ENCODE measurements at regions not wholly inside any gene's neighbourhood (a gene's known extent, or its start where the extent isn't known, plus 50 kb on each side); places are given as distances from the start of the nearest gene placed in this dataset.

DNA sequence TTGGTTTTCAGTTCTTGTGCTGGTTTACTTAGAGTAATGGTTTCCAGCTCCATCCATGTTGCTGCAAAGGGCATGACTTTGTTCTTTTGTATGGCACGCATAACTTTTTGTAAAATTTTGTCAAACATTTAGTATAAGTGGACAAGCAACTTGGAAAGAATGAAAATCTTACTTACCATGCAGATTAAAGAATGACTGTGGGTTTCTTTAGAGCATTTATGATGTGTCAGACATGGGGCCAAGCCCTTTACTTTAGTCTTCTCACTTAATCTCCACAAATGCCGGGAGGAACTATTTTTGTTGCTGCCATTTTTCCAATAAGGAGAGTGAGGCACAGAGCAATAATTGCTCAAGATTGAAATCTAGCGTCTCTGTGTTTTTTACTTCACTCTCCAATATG lies 652.5 kb upstream of the TBX3 start:
- TF ChIP-seq, protein P1, sequence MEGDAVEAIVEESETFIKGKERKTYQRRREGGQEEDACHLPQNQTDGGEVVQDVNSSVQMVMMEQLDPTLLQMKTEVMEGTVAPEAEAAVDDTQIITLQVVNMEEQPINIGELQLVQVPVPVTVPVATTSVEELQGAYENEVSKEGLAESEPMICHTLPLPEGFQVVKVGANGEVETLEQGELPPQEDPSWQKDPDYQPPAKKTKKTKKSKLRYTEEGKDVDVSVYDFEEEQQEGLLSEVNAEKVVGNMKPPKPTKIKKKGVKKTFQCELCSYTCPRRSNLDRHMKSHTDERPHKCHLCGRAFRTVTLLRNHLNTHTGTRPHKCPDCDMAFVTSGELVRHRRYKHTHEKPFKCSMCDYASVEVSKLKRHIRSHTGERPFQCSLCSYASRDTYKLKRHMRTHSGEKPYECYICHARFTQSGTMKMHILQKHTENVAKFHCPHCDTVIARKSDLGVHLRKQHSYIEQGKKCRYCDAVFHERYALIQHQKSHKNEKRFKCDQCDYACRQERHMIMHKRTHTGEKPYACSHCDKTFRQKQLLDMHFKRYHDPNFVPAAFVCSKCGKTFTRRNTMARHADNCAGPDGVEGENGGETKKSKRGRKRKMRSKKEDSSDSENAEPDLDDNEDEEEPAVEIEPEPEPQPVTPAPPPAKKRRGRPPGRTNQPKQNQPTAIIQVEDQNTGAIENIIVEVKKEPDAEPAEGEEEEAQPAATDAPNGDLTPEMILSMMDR (IDR thresholded peaks at IDR 0.05; ENCODE audit: extremely low read depth, missing control alignments): no peak
- no peak for DNase-seq (ENCODE audit: low spot score)

DNA sequence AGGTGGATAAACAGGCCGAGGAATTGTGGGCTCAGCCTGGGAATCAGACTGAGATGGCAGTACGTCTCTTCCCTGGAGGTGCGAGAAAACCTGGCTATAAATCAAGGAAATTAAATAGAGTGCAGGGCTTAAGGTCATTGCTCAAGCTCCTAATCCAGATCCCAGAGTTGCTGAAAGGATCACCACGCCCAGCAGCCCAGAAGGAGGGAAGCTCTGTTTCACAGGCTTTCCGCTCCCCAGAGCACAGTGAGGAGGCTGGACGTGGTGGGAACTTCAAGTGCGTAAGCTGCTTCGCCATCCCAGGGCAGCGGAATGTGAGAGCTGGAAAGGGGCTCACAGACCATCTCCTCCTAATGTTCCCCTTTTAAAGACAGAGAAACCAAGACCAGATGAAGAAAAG lies 651.6 kb upstream of the TBX3 start:
- no peak for DNase-seq (ENCODE audit: low spot score)
- TF ChIP-seq, protein P1 (IDR thresholded peaks at IDR 0.05; ENCODE audit: extremely low read depth, missing control alignments): no peak

DNA sequence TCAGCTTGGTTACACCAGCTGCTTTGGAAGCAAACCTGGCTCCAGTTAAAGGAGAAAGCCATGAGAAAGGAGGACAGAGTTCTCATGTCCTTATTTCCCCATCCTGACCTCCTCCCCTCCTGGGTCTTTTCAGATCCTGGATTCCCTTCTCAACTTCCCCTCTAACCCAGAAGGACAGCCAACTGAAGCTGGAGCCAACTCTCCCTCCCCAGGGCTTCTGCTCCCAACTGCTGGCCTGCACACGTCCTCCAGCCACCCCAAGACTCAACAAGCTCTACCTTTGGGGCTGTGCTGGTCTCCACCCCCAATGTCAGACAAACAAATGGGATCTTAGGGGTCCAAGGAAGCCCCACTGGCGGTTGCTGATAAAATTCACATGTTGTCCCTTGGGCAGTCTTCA lies 651.1 kb upstream of the TBX3 start:
- TF ChIP-seq, protein P1 (IDR thresholded peaks at IDR 0.05; ENCODE audit: extremely low read depth, missing control alignments): no peak
- DNase-seq (ENCODE audit: low spot score): no peak

DNA sequence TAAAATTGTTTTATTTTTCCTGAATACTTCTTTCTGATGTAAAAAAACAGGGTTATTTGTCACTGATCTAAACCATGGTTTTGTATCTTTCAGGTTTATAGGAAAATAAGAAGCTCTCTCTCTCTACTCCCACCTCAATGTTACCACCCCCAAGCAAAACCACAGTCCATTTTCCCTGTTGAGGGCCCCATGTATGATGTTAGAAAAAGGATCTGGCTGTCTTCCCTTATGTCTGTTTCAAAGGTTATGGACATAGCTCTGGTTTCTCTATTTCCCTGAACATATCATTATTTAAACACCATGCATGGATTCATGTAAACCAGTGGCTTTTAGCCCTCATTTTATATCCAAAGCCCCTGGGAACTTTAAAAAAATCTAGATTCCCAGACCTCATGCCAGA lies 649.0 kb upstream of the TBX3 start:
- TF ChIP-seq, protein P1 (IDR thresholded peaks at IDR 0.05; ENCODE audit: extremely low read depth, missing control alignments): no peak
- DNase-seq (ENCODE audit: low spot score): no peak

DNA sequence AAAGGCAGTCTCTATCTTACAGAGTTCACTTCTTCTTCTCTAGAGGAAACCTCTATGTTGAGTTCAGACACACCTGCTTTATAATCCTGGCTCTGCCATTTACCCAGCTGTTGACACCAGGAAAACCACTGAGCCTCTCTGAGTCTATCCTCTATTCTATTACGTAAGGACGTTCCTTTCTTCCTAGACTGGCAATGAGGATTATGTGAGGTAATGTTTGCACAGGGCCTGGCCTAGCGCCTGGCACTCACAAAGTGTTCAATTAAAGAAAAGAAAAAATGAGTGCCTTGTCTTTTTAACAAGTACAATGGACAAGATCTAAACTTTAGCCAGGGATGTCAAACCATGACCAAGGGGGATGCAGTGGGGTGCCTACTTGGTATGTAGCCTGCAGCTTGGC lies 641.9 kb upstream of the TBX3 start:
- TF ChIP-seq, protein P1 (IDR thresholded peaks at IDR 0.05; ENCODE audit: extremely low read depth, missing control alignments): no peak
- DNase-seq (ENCODE audit: low spot score): no peak

DNA sequence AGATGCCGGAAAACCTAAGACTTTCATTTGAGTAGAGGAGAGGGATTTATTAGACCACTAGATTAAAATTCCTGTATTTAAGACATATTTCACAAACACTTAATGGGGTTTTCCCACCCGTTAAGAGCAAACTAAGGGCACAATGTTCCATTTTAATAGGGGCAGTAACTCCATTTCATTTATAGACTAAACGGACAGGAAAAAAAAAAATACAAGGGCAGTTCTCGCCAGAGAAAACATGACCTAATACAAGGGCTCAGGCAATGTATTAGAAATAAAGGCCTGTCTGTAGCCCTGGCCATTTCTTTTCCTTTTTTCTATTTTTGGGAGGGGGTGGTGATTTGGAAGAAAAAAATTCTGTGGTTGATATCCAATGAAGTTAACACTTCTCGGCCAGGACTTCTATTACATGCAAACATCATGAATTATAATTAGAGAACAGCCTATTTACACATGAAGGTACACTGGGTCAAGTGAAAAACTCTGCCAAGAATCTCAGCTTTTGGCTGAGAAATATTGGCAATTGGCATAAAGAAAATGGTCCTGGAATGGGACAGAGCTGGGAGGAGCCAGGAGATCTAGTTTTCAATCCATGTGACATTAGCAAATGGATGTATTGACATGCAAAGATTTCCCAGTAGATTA lies 641.1 kb upstream of the TBX3 start:
- TF ChIP-seq, protein P1 (IDR thresholded peaks at IDR 0.05; ENCODE audit: extremely low read depth, missing control alignments): no peak
- DNase-seq (ENCODE audit: low spot score): no peak

DNA sequence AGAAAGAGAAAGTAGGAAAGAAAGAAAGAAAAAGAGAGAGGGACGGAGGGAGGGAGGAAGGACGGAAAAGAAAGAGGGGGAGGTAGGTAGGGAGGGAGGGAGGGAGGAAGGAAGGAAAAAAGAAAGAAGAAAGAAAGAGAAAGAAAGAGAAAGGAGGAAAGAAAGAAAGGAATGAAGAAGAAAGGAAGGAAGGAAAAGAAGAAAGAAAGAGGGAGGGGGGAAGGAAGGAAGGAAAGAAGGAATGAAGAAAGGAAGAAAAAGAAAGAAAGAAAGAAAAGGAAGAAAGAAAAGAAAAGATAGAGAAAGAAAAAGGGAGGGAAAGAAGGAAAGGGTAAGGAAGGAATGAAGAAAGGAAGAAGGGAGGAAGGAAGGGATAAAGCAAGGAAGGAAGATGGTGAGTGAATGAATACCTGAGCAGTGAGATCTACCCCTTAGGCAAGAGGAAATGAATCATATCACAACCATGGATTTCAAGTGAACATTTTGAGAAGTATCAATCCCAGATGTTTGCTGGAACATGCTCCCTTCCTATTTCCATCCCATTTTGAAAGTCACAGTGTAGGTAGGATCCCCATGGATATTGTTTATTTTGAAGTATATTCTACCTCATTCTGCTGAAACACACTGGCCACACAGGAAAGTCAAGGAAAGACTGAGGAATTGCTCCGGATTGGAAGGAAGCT lies 639.4 kb upstream of the TBX3 start:
- TF ChIP-seq, protein P1 (IDR thresholded peaks at IDR 0.05; ENCODE audit: extremely low read depth, missing control alignments): no peak
- DNase-seq (ENCODE audit: low spot score): no peak

Data from GM20000 (cell line).